Activated naive CD4-positive, alpha-beta T cell (primary cell): ENCODE measurements at regions not wholly inside any gene's neighbourhood (a gene's known extent, or its start where the extent isn't known, plus 50 kb on each side); places are given as distances from the start of the nearest gene placed in this dataset.

Experiments used
- DNase-seq, 4 experiments: peaks; one replicate each; lab custom pipeline; 2025; lab: John Stamatoyannopoulos, UW

DNA sequence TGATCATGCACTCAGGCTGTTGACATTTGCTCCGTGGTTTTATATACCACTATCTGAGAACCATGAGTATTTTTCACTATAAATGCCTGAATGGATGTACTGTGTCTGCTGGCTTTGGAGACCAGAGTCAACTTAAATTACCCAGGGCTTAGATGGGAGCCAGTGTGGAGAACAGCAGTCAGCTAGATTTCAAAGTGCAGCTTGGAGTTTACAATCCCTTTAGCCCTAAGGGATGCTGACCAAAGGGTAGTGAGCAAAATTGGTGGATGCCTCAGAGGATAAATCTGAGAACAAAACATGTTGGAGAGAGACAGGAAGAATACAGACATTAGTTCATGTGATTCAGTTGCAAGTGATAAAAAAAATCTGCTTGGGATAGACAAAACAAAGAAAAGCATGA lies 327.5 kb downstream of the C11orf87 start:
- no peak for DNase-seq

DNA sequence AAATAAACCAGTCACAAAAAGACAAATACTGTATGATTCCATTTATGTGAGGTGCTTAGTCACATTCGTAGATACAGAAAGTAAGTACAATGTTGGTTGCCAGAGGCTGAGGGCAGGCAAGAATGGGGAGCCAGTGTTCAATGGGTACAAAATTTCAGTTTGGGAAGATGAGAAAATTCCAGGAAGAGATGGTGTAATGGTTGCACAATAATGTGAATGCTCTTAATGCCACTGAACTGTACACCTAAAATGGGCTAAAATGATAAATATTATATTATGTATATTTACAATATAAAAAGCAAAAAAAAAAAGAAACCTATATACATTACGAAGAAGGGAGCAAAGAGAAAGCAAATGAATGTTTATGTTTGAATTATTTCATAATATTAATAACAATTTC lies 329.0 kb downstream of the C11orf87 start:
- no peak for DNase-seq

DNA sequence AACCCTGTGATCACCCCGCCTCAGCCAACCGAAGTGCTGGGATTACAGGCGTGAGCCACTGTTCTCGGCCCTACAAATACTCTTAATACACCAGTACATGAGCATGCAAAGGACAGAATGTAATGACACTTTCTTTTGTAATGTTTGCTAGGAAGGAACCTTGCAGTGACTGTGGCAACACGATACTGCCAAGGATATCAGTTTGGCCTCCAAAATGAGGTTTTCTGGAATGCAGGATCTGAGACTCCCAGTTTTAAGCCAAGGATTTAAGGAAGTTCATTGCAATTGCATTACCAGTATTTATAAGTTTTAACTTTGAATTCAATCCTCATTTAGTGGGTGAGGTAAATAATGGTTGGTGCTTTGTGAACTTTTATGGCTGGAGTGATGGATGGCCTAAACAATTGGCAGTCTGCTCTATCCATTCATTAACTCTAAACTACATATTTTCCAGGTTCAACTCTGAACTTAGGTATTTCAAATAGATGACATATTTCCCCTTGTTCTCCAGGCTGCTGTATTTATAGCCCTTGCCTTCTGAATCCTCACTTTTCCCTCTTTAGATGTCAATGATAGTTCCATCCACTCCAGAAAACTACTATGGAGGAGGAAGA lies 330.3 kb downstream of the C11orf87 start:
- DNase-seq = no peak

DNA sequence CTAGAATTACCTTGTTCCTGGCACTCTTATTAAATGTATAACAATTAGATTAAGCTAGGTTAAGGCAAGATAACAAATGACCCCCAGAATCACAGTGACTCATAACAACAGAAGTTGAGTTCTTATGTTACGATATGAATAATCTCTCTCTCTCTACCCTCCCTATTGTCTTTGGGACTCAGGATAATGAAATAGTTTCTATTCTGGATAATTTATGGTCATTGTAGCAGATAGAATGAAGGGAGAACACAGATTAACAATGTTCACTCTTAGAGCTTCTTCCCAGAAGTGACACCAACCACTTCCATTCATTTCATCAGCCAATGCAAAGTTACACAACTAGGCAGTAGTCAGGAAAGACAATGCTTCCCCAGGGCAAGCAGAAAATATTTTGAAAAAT lies 334.5 kb downstream of the C11orf87 start:
- no peak for DNase-seq

DNA sequence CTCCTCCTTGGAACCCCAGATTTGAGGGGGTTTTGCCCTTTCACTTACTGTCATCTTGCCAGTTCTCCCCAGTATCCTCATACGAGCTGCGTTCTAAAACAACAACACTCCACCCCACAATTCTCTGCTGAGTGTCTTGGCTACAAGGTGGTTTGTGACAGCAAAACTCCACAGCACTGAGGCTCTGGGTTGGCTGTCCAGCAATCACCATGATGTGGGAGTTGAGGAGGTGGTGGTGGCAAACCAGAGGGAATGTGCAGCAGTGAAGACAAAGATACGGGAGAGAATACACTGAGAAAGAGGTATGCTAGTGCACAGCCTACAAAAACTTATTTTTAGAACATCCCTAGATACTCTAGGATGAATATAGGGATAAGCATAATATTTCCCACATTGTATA lies 335.0 kb downstream of the C11orf87 start:
- no peak for DNase-seq

DNA sequence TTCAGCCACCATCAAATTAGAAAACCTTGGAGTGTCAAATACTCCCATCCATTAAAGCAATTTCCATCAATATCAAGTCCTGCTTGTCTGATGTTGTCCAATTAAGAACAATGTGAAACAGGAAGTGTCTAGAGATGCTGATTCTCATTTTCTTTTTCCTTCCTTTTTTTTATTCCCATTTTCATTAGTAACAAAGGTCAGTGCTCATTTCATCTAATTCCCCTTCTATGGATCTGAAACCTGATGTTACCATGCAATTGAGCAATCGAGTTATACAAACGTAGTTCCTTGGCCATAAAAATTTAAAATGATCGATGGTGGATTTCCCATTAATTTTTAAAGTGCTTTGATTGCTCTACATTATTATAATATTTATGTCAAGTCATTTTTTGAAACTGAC lies 330.6 kb upstream of the ZC3H12C start:
- DNase-seq = no peak

DNA sequence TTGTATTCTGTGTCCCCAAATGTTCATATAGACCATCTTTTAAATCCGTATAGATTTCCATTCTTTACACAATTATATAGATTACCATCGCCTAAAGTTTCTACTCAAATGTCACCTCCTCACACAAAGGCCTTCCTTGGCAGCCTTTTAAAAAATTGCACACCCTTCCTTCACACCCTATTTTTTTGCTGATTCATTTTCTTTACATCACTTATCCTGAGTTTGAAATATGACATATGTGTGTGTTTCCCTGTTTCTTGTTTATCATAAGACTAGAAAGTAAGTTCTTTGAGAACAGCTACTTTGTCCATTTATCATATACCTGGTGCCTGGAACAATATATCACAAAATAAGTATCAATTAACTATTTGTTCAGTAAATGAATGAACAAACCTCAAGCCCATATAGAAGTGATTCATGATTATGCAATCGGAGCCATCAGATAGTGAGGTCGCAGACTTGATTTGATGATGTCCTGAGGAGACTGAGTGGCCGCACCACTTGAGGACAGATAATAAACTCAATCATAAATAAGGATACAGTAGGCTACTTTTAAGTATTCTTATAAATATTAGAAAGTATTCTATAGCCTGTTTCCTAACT lies 327.4 kb upstream of the ZC3H12C start:
- DNase-seq = no peak

DNA sequence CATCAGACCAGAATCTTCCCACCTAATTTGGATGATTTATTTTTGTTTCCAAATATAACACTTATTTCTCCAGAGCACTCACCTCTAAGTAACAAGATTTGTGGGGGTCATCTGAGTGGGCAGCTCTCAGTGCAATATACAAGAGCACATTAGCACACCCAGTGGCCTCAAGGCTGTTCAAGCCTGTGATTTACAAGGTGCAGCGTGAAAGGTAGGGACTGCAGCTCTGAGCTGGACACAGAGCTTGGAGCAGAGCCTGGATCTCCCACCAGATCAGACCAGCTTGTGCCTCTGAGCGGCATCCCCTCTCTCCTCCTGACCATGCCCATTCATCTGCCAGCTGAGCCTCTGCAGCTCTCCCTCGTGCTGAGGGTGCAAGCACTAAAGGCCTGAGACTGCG lies 323.3 kb upstream of the ZC3H12C start:
- DNase-seq = no peak

DNA sequence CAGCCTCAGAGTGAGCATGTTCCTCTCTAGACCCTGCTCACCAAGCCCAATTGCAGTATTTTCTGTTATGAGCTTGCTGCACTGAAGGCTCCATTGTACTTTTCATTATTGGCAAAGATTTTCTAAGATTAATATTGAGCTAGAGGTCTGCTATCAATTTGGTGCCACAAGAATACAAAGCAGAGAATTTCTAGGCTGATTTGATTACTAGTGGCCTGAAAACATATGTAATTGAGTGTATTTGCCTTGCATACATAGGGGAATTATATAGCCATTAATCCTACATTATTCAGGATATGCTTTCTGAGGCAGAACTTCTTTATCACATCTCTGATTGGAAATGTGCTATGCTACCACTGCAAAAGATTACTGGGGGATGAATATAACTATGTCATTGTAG lies 322.9 kb upstream of the ZC3H12C start:
- DNase-seq = no peak

DNA sequence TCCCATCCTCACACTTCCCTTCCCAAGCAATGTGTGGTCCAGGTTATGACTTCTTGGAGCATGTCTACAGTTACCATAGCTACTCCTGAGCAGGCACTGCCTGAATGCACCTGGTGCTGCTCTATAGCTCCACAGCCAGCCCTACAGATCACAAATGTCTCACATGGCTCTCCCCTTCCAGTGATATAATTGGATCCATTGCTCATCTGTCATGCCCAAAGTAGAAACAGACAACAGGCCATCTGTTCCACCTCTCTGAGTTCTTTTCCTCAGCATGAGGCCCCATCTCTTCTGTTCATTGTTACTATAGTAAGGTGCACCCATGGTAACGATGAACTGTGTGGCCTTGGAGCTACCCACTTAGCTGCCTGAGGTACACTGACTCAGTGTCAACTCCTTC lies 320.3 kb upstream of the ZC3H12C start:
- DNase-seq = no peak

DNA sequence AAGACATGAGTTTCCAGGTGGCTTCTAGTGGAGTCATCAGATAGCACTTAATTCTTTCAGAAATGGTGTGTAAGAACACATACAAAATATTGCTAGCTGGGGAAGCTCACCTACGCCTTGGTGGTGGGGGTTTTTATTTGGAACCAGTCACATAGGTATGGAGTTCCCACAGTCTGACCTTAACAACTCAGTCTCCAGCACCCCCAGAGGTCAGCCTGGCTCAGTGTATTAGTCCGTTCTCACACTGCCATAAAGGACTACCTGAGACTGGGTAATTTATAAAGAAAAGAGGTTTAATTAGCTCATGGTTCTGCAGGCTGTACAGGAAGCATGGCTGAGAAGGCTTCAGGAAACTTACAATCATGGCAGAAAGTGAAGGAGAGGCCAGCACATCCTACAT lies 317.5 kb upstream of the ZC3H12C start:
- DNase-seq = no peak

DNA sequence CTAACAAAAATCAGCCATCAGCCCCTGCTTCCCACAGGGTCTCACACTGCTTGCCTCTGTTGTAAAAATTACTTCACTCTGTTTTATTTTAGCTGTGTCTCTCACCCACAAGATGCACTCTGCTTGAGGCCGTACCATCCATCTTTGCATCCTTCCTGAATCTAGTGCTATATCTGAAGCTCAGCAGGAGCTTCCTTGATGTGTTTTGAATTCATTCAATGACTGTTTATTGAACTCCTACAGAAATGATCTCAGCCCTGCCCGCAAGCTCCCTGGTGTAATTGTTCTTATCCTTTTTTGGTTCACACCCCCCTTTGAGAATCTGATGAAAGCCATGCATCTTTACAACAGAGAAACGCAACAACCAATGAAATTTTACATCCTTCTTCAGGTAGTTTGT lies 310.2 kb upstream of the ZC3H12C start:
- no peak for DNase-seq

DNA sequence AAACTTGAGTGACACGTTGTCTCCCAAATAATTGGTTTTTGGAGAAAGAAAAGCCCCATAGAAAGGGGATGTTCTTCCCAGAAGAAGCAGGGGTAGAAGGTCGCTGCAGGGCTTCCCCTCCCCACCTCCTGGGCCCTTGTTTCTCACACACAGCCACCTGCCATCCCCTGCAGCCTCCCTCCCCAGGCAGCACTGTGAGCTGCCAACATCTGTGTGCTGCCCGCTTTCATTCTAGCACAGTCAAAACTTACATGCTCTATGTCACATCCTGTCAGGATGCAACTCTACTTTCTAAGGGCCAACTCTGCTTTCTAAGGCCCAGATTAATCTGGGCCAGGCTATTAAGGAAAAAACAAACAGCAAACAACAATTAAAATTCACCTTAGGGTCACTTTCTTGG lies 309.4 kb upstream of the ZC3H12C start:
- no peak for DNase-seq

DNA sequence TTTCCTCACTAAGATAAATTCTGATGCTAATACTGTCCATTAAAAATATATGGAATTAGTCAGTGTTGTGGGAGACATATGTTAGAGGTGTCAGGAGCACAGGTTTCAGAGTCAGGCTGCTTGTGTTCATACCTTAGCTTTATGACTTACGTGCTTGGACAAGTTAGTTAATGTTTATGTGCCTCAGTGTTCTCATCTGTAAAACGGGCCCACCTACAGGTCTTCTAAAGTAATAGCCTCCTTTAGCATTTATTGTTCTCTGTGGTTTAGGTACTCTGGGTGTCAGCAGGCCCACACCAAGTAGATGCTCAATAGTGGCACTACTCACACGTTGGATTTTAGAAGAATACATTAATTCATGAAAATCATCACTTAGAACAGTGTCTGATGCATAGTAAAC lies 308.7 kb upstream of the ZC3H12C start:
- DNase-seq = no peak

DNA sequence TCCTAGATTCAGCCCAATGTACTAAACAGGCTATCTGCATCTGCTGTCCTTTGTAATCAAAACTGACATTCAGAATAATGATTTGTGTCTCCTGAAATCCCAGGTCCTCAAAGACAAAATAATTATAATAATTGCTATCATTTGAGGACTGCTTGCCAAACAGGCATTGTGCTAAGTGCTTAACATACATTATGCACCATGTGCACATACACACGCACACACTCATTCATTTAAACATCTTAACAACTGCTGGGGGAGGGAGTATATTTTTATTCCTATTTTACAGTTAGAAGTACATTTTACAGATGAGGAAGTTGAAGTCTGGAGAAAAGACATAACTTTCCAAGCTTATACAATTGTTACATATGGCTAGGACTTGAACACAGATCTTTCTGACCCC lies 308.0 kb upstream of the ZC3H12C start:
- DNase-seq = no peak

DNA sequence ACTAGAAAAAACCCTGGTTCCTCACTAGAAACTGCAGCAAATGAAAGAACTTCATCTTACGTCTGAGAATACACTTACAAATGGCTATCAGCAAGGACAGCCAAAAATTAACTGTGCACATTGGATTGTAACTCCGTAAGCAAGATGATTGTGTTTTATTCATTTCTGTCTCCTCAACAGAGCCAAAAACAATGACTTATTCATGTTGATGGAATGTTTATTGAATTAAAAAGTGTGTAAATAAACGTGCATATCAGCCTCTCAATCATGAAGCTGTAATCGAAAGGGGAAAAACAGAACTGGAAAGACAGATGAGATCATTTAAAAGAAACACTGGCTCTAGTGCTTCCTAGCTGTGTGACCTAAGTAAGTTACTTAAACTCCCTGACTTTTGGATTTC lies 307.5 kb upstream of the ZC3H12C start:
- DNase-seq = no peak

DNA sequence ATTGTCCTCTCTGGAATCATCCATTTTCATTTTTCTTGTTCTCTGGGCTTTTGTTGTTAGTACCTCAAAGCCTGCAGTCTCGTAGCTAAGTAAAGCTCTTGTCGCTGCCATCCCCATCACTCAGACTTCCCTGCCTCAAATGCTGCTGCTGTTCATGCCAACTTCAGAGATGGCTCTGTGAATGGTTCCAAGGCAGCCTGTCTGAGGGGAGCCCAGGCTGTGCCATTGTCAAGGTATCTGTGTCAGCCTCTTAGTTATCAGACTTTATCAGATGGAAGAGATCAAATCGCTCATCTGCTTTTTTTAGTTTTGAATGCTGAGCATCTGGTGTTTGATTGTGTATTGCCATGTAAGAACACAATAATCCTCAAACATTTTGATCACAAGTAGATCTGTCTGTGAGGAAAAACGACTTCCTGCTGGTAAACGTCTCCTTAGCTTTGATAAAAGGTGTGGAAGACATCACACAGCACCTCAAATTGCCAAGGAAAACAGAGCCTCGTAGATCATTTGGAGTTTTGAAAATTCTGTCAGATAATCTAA lies 304.2 kb upstream of the ZC3H12C start:
- DNase-seq = no peak

DNA sequence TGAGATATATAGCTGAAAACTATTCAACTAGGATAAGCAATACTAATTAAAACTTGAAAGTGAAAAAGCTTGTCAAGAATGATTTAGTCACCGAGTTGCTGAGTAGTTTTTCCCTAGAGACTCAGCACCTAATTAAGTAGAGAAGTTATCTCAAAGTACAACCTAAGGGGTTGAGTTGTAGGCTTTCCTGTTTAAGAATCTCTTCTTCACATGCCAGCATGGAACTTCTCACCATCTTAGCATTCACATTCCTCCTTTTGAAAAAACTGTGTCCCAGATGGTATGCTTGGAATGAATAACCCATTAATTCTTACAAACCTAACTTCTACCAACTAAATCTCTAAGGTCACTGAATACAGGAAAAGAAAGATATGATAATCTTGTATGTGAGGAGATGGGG lies 303.3 kb upstream of the ZC3H12C start:
- DNase-seq = no peak

DNA sequence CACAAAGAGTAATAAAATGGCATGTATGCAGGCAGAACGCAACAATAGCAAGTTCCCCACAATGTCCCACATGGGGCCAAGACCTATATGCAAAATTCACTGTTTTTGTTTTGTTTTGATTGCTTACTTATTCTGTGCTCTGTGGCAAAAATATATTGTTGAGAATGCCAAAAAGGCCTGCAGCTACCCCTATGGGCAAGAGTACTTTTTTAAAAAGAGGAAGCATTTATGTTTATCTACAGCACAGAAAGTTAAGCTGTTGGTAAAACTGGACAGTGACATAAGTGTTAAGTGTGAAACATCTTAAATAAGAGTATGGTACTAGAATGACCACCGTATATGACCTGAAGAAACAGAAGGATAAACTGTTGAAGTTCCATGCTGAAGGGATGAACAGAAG lies 301.9 kb upstream of the ZC3H12C start:
- no peak for DNase-seq

DNA sequence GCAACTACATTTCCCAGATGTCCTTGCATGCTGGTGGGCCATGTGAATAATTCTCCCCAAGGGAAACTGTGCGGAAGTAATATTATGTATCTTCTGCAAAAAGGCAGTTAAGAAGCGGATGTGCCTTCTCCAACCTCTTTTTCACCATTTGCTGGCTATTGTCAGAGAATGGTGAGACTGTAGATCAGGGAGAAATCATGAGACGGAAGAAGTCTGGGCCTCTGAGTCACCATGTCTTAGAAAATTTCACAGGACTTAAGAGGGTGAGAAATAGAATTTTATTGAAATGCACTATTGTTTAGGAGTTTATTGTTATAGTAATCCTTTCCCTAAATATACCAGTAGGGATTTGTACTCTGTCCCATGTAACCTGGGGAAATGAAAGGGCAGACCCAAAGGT lies 298.7 kb upstream of the ZC3H12C start:
- no peak for DNase-seq

DNA sequence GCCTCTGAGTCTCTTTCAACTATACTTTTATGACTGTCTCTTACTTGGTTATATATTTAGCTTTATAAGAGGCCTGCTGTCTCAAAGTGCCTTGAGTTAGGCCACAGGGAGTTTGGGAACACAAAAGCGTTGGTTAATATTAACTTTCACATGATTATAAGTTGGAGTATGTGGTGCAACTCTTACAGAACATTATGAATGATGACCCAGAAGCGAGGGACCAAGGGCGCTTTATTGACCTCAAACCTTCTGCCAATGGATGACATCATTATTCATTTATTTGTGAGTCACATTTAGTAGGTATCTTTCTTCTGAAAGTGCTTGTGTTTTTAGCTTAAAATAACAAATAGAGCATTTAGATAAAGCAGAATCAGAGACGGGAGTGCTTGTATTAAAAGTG lies 298.0 kb upstream of the ZC3H12C start:
- DNase-seq = no peak

DNA sequence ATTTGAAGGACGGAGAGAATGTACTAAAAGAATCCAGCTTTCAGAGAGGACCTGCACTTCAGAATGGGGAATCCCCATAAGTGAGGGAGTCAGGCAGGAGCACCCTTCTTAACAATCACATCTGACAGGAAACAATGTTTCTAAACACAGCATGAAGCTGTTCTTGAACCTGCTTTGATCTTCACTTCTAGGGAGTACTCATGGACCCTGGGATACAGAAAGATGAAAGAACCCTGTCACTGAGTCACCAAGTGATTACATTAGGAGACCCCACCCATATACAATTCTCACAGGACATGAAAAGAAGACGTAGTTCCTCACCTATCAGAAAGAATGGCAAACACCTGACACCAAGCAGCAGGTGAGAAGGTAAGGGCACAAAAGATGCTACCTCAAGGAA lies 296.9 kb upstream of the ZC3H12C start:
- DNase-seq = no peak

DNA sequence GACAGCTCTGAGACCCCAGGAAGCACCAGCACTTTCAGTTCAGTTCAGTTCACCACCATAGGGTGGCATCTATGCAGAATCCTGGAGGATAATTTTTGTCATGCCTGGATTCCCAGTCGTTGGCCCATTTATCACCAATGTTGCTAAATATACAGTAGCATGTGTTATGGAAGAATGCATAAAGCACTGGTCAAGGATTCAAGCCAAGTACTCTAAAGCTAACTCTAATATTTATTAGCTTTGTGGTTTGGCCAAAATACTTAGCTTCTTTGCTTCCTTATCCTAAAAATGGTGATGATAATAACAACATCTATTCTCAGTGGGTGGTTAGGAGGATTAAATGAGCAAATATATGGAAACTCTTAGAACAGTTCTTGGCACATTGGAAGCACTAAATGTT lies 294.7 kb upstream of the ZC3H12C start:
- no peak for DNase-seq

DNA sequence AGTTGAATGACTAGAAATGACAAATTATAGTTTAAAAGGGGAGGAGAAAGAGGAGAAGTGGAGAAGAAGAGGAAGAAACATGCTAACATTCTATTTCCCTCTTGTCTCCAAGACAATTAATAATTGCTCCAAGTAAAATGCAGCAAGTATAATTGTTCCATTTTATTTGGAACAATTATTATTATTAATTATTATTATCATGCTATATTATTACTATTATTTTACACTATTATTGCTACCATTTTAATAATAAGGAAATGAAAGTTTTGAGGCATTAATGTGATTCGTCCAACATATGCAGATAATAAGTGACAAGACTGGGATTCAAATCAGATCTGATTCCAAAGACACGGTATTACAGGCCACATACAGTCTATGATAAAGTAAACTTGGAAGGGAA lies 293.6 kb upstream of the ZC3H12C start:
- no peak for DNase-seq
